Astrocyte (in vitro differentiated cells and primary cell): ENCODE measurements at regions not wholly inside any gene's neighbourhood (a gene's known extent, or its start where the extent isn't known, plus 50 kb on each side); places are given as distances from the start of the nearest gene placed in this dataset.

Experiments used
- DNase-seq: peaks from one replicate; pipeline ENCODE4 v3.0.0-alpha.2; 2010; ENCODE audit warnings: low read depth
- FAIRE-seq: peaks from 2 replicates; lab custom pipeline; 2011; peaks lifted over from hg19 to GRCh38; lab: Jason Lieb, UNC
- H2AFZ ChIP-seq: 2 replicates; pipeline ENCODE4 v1.6.0; 2012; ENCODE audit warnings: low read depth, low read length, inconsistent platforms
- H3K27ac ChIP-seq: 2 replicates; pipeline ENCODE4 v1.5.1; 2011; ENCODE audit warnings: low read depth, low read length, inconsistent platforms
- H3K27me3 ChIP-seq: 2 replicates; pipeline ENCODE4 v1.6.0; 2011; ENCODE audit warnings: low read length, inconsistent platforms; ENCODE audit not compliant: insufficient read depth
- H3K36me3 ChIP-seq: 2 replicates; pipeline ENCODE4 v1.5.1; 2011; ENCODE audit warnings: low read length, inconsistent platforms; ENCODE audit not compliant: insufficient read depth
- H3K4me1 ChIP-seq: 2 replicates; pipeline ENCODE4 v1.5.1; 2011; ENCODE audit warnings: low read length, inconsistent platforms; ENCODE audit not compliant: insufficient read depth
- H3K4me2 ChIP-seq: 2 replicates; pipeline ENCODE4 v1.6.0; 2012; ENCODE audit warnings: low read length, inconsistent platforms
- H3K4me3 ChIP-seq: 2 replicates; pipeline ENCODE4 v1.5.1; 2011; ENCODE audit warnings: low read depth, mild to moderate bottlenecking, low read length, inconsistent platforms; ENCODE audit not compliant: insufficient read depth
- H3K79me2 ChIP-seq: 2 replicates; pipeline ENCODE4 v1.6.0; 2012; ENCODE audit warnings: mild to moderate bottlenecking, low read length, inconsistent platforms; ENCODE audit not compliant: insufficient read depth
- H3K9ac ChIP-seq: 2 replicates; pipeline ENCODE4 v1.6.0; 2012; ENCODE audit warnings: mild to moderate bottlenecking, low read length, inconsistent platforms
- H3K9me3 ChIP-seq: 2 replicates; pipeline ENCODE4 v1.5.1; 2012; ENCODE audit warnings: low read depth, mild to moderate bottlenecking, low read length, inconsistent platforms; ENCODE audit not compliant: insufficient read depth
- H4K20me1 ChIP-seq: 2 replicates; pipeline ENCODE4 v1.6.0; 2012; ENCODE audit warnings: low read length, inconsistent platforms; ENCODE audit not compliant: insufficient read depth
- H3K27ac Mint-ChIP-seq: one replicate; pipeline ENCODE4 v1.8.0; 2021; ENCODE audit warnings: mild to moderate bottlenecking, mixed read lengths; ENCODE audit not compliant: unreplicated experiment
- H3K27me3 Mint-ChIP-seq: one replicate; pipeline ENCODE4 v1.8.0; 2021; ENCODE audit warnings: low read depth, mixed read lengths; ENCODE audit not compliant: unreplicated experiment
- H3K36me3 Mint-ChIP-seq: one replicate; pipeline ENCODE4 v1.8.0; 2021; ENCODE audit warnings: low read depth, mixed read lengths; ENCODE audit not compliant: unreplicated experiment
- H3K4me1 Mint-ChIP-seq: one replicate; pipeline ENCODE4 v1.8.0; 2021; ENCODE audit warnings: low read depth, mixed read lengths; ENCODE audit not compliant: unreplicated experiment
- H3K4me3 Mint-ChIP-seq: one replicate; pipeline ENCODE4 v1.8.0; 2021; ENCODE audit warnings: mild to moderate bottlenecking, moderate library complexity, mixed read lengths; ENCODE audit not compliant: unreplicated experiment
- H3K9me3 Mint-ChIP-seq: one replicate; pipeline ENCODE4 v1.8.0; 2021; ENCODE audit warnings: mild to moderate bottlenecking, mixed read lengths; ENCODE audit not compliant: unreplicated experiment
- EZH2 ChIP-seq: IDR thresholded peaks from 2 replicates; pipeline ENCODE4 v1.6.1; 2012; ENCODE audit warnings: mild to moderate bottlenecking, low read length, inconsistent platforms; ENCODE audit not compliant: insufficient read depth
- TF ChIP-seq, protein P1 (sequence below): IDR thresholded peaks from 2 replicates; pipeline ENCODE4 v1.5.1; 2011; ENCODE audit warnings: low read depth, mild to moderate bottlenecking, inconsistent platforms, low read length, moderate library complexity; ENCODE audit not compliant: insufficient read depth

DNA sequence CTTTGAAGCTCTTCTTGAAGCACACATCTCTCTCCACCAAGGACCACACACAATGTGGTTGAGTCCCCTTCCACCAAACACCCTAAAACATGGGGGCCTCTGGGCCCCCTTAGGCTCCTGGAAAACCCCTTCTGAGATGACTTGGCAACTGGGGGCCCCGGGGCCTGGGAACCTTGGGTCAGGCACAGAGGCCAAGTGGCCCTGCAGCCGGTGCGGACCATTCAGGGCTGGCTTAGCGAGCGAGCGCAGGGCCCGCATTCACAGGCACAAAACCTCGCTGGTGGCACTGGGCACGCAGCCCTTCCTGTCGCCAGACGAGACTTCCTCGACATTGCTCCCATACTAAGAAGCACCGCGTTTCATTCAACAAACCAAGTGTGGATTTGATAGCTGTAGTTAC lies 111.2 kb upstream of the ID2 start:
- no peak overlapping the region for H3K4me2 ChIP-seq
- peaks cover 14% of the 10 kb centered on the region for H3K4me1 ChIP-seq
- no peaks in the 10 kb centered on the region for H3K36me3 ChIP-seq
- H3K9ac ChIP-seq, result no peak overlapping the region
- no peaks in the 10 kb centered on the region for H3K9me3 ChIP-seq
- Mint-ChIP-seq H3K36me3 (no peaks in the 10 kb centered on the region), H3K4me1 (peaks cover 16% of the 10 kb centered on the region), H3K27me3 (peaks cover 42% of the 10 kb centered on the region), H3K27ac (no peak overlapping the region), H3K9me3 (peaks cover 2% of the 10 kb centered on the region), H3K4me3 (no peak overlapping the region)
- peaks cover 5% of the 10 kb centered on the region for H3K27me3 ChIP-seq
- no peak for DNase-seq
- H2AFZ ChIP-seq, result no peak overlapping the region
- H3K79me2 ChIP-seq, result no peaks in the 10 kb centered on the region
- FAIRE-seq, result no peak
- H3K27ac ChIP-seq, result no peak overlapping the region
- H3K4me3 ChIP-seq, result no peak overlapping the region
- TF ChIP-seq, protein P1, sequence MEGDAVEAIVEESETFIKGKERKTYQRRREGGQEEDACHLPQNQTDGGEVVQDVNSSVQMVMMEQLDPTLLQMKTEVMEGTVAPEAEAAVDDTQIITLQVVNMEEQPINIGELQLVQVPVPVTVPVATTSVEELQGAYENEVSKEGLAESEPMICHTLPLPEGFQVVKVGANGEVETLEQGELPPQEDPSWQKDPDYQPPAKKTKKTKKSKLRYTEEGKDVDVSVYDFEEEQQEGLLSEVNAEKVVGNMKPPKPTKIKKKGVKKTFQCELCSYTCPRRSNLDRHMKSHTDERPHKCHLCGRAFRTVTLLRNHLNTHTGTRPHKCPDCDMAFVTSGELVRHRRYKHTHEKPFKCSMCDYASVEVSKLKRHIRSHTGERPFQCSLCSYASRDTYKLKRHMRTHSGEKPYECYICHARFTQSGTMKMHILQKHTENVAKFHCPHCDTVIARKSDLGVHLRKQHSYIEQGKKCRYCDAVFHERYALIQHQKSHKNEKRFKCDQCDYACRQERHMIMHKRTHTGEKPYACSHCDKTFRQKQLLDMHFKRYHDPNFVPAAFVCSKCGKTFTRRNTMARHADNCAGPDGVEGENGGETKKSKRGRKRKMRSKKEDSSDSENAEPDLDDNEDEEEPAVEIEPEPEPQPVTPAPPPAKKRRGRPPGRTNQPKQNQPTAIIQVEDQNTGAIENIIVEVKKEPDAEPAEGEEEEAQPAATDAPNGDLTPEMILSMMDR, result no peak
- no peak for TF ChIP-seq EZH2
- H4K20me1 ChIP-seq, result no peaks in the 10 kb centered on the region

DNA sequence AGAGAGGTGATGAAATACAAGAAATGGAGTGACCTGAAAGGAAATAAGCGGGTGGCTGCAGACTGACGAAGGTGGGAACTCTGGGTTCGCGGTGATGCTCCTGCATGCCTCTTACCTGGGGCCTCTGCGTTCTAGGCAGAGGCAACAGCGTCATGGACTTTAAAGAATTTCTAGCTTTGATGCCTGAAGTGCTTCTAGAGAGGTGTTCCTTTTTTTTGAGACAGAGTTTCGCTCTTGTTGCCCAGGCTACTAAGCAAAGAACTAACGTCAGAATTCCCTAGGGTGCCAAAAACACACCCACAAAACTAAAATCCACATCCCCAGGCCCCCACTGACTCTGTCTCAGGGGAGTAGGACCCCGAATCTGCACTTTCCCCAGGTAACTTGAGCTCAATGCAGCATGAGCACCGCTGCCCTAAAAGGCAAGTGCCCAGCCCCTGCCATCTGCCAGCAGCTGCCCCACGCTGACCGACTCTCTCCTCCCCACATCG lies 110.5 kb upstream of the ID2 start:
- no peaks in the 10 kb centered on the region for H3K9me3 ChIP-seq
- H3K27ac Mint-ChIP-seq, result no peak overlapping the region
- no peak for FAIRE-seq

More for the DNA sequence above, 110.5 kb upstream of the ID2 start:
- no peak for TF ChIP-seq EZH2
- TF ChIP-seq, protein P1, result no peak
- peaks cover 14% of the 10 kb centered on the region for H3K4me1 ChIP-seq
- no peak overlapping the region for H2AFZ ChIP-seq
- H3K79me2 ChIP-seq, result no peaks in the 10 kb centered on the region
- no peak overlapping the region for H3K4me2 ChIP-seq
- no peak overlapping the region for H3K9ac ChIP-seq
- no peak overlapping the region for H3K4me3 ChIP-seq
- no peaks in the 10 kb centered on the region for H4K20me1 ChIP-seq
- peaks cover 8% of the 10 kb centered on the region for H3K27me3 ChIP-seq
- H3K27ac ChIP-seq, result no peak overlapping the region
- Mint-ChIP-seq H3K36me3 (no peaks in the 10 kb centered on the region), H3K27me3 (peaks cover 40% of the 10 kb centered on the region), H3K4me1 (peaks cover 16% of the 10 kb centered on the region), H3K4me3 (no peak overlapping the region), H3K9me3 (peaks cover 1% of the 10 kb centered on the region)
- no peaks in the 10 kb centered on the region for H3K36me3 ChIP-seq
- no peak for DNase-seq
